SK-N-MC (cell line): ENCODE measurements at regions not wholly inside any gene's neighbourhood (a gene's known extent, or its start where the extent isn't known, plus 50 kb on each side); places are given as distances from the start of the nearest gene placed in this dataset.

ENCODE experiments used
- EZH2 ChIP-seq: fragments of 200-600 bp; sonication (generic); IDR thresholded peaks from one replicate; pipeline ENCODE4 v1.6.1; 2017; ENCODE audit warnings: antibody characterized with exemption
- POLR2AphosphoS5 ChIP-seq: IDR thresholded peaks from 2 replicates; pipeline ENCODE4 v1.6.1; 2012; ENCODE audit warnings: mild to moderate bottlenecking, low read depth, low read length, borderline replicate concordance

DNA sequence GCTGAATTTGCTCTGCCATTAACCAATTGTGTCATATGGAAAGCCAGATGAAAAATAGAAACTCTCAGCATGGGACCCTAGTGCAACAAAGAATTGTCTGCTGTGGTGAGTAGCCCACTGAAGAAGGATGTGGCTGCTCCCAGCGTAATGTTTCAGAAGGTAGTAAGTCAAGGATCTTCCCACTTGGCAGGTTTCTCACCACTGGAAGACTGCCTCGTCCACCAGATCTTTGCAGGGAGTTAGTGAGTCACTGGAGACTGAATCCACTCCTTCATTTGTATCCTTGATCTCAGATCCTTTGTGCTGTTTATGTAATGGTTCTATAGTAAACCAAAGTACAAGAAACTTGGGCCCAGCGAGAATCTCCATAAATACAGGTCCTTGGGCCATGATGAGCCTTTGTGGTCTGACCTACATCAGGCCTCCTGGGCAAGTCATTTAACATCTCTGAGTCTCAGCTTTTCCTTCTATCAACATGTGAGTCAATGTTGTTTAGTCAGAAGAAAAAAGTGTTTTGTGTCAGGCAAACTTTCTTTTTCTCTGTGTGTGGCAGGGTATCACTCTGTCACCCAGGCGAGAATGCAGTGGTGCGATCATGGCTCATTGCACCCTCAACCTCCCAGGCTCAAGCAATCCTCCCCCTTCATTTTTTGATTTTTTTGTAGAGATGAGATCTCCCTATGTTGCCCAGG is 78.0 kb upstream of the CCDC160 start:
- no peak for TF ChIP-seq EZH2
- no peak for TF ChIP-seq POLR2AphosphoS5
